CD14-positive monocyte (primary cell): ENCODE measurements at regions not wholly inside any gene's neighbourhood (a gene's known extent, or its start where the extent isn't known, plus 50 kb on each side); places are given as distances from the start of the nearest gene placed in this dataset.

Experiments
- DNase-seq, 3 donors: peaks; one replicate each; pipeline ENCODE4 v3.0.0-alpha.2; 2011 to 2022
- H2AFZ ChIP-seq: 2 replicates; pipeline ENCODE4 v1.6.0; 2012; ENCODE audit warnings: mild to moderate bottlenecking, low read depth, low read length, inconsistent platforms; ENCODE audit not compliant: insufficient read depth, poor library complexity, severe bottlenecking
- H3K27ac ChIP-seq, 2 donors: 1 replicate in 1 of 2; 2 replicates in 1 of 2; pipeline ENCODE4 v1.5.1; 2012 to 2013; ENCODE audit warnings: low read length in 2 of 2, control low read depth in 1 of 2, inconsistent platforms in 1 of 2, low read depth in 1 of 2, mild to moderate bottlenecking in 1 of 2
- H3K27me3 ChIP-seq, 2 donors: one replicate each; pipeline versions ENCODE4 v1.6.0 to v1.6.1; 2011 to 2013; ENCODE audit warnings: low read length in 2 of 2; ENCODE audit not compliant: control insufficient read depth in 2 of 2, insufficient read depth in 2 of 2
- H3K36me3 ChIP-seq, 2 donors: replicated peaks in 1 of 2; 1 replicate in 1 of 2; 2 replicates in 1 of 2; pipeline versions ENCODE4 v1.5.1 to v1.6.1; 2012 to 2013; ENCODE audit warnings: low read length in 2 of 2, control low read depth in 1 of 2, inconsistent platforms in 1 of 2, mild to moderate bottlenecking in 1 of 2; ENCODE audit not compliant: insufficient read depth in 2 of 2, control insufficient read depth in 1 of 2
- H3K4me1 ChIP-seq, 2 donors: 1 replicate in 1 of 2; 2 replicates in 1 of 2; pipeline versions ENCODE4 v1.5.1 to v1.6.1; 2012 to 2013; ENCODE audit warnings: low read length in 2 of 2, control low read depth in 1 of 2, inconsistent platforms in 1 of 2, mild to moderate bottlenecking in 1 of 2, moderate library complexity in 1 of 2; ENCODE audit not compliant: insufficient read depth in 2 of 2, control insufficient read depth in 1 of 2
- H3K4me2 ChIP-seq: replicated peaks from 2 replicates; pipeline ENCODE3; 2012; ENCODE audit warnings: low read length, moderate library complexity, mild to moderate bottlenecking; ENCODE audit not compliant: poor library complexity, severe bottlenecking; ENCODE audit errors: extremely low read depth
- H3K4me3 ChIP-seq, 3 experiments: fragments of 200-600 bp in 1 of 3; sonication (generic) in 1 of 3; replicated peaks in 1 of 3; 1 replicate in 2 of 3; 2 replicates in 1 of 3; pipeline ENCODE4 v1.5.1; 2011 to 2013; ENCODE audit warnings: low read length in 3 of 3, mild to moderate bottlenecking in 3 of 3, control low read depth in 2 of 3, low read depth in 2 of 3, inconsistent platforms in 1 of 3, moderate library complexity in 1 of 3
- H3K79me2 ChIP-seq: 2 replicates; pipeline ENCODE4 v1.6.0; 2012; ENCODE audit warnings: mild to moderate bottlenecking, control low read depth, inconsistent platforms, low read length, moderate library complexity; ENCODE audit not compliant: insufficient read depth
- H3K9ac ChIP-seq: 2 replicates; pipeline ENCODE4 v1.6.0; 2017; ENCODE audit warnings: low read length, mild to moderate bottlenecking; ENCODE audit not compliant: insufficient read depth, poor library complexity, severe bottlenecking
- H3K9me3 ChIP-seq, 2 donors: replicated peaks in 1 of 2; 1 replicate in 1 of 2; 2 replicates in 1 of 2; pipeline versions ENCODE4 v1.5.1 to v1.6.1; 2012 to 2013; ENCODE audit warnings: low read length in 2 of 2, control low read depth in 1 of 2; ENCODE audit not compliant: control insufficient read depth in 1 of 2, insufficient read depth in 1 of 2
- H4K20me1 ChIP-seq: 2 replicates; pipeline ENCODE4 v1.6.0; 2012; ENCODE audit warnings: mild to moderate bottlenecking, low read length, control low read depth, moderate library complexity; ENCODE audit not compliant: insufficient read depth
- H3K27ac Mint-ChIP-seq, 7 donors: one replicate each; pipeline ENCODE4 v1.8.0; 2020; ENCODE audit warnings: mild to moderate bottlenecking in 7 of 7, mixed read lengths in 7 of 7, moderate library complexity in 6 of 7, inconsistent platforms in 2 of 7
- H3K27me3 Mint-ChIP-seq, 3 donors: one replicate each; pipeline ENCODE4 v1.8.0; 2021 to 2022; ENCODE audit warnings: low read depth in 3 of 3, mild to moderate bottlenecking in 3 of 3, mixed read lengths in 3 of 3, moderate library complexity in 3 of 3, inconsistent platforms in 1 of 3
- H3K36me3 Mint-ChIP-seq, 2 donors: one replicate each; pipeline ENCODE4 v1.8.0; 2020; ENCODE audit warnings: mixed read lengths in 2 of 2, inconsistent platforms in 1 of 2, mild to moderate bottlenecking in 1 of 2
- H3K4me1 Mint-ChIP-seq: one replicate; pipeline ENCODE4 v1.8.0; 2020; ENCODE audit warnings: mild to moderate bottlenecking, mixed read lengths
- H3K4me3 Mint-ChIP-seq, 2 donors: one replicate each; pipeline ENCODE4 v1.8.0; 2020; ENCODE audit warnings: mild to moderate bottlenecking in 2 of 2, mixed read lengths in 2 of 2, moderate library complexity in 1 of 2
- H3K9me3 Mint-ChIP-seq, 7 donors: one replicate each; pipeline ENCODE4 v1.8.0; 2020 to 2022; ENCODE audit warnings: mixed read lengths in 7 of 7, mild to moderate bottlenecking in 6 of 7, moderate library complexity in 6 of 7, inconsistent platforms in 2 of 7
- CTCF ChIP-seq: fragments of 200-600 bp; IDR thresholded peaks from one replicate; pipeline ENCODE4 v1.8.0; 2022; ENCODE audit warnings: antibody characterized with exemption, mild to moderate bottlenecking
- WGBS: methylation state at CpG from one replicate; pipeline ENCODE4 v1.1.5; 2013; ENCODE audit warnings: missing lambda C conversion rate; ENCODE audit not compliant: insufficient coverage; 5-methylcytosine and 5-hydroxymethylcytosine counted together
- intact Hi-C, 2 donors: fragments of 100-400 bp; cut with micrococcal nuclease; formaldehyde crosslinking; loops; one replicate each; pipeline versions ENCODE4 v1.15.0 to v1.15.1; 2023

- WGBS = no CpG with 5 or more reads among the region's 1 CpG
- no peak overlapping the region for H3K9ac ChIP-seq
- peaks cover 0 to 2% (median 0%) of the 10 kb centered on the region in 3 donors for H3K27me3 Mint-ChIP-seq
Observed at GRCh38 chr4:27428661-27429060, 568.0 kb downstream of the STIM2 start.

GRCh38 chr4:27429364-27429871 lies 568.8 kb downstream of the STIM2 start:
- Histone ChIP-seq H2AFZ (no peak overlapping the region), H3K9ac (no peak overlapping the region), H3K27ac (no peak overlapping the region), H3K36me3 (no peaks in the 10 kb centered on the region), H3K79me2 (no peaks in the 10 kb centered on the region), H3K4me3 (no peak overlapping the region), H3K9me3 (no peaks in the 10 kb centered on the region), H3K4me1 (no peaks in the 10 kb centered on the region), H3K27me3 (no peaks in the 10 kb centered on the region), H3K4me2 (no peak overlapping the region), H4K20me1 (no peaks in the 10 kb centered on the region)
- no peak overlapping the region for H3K27ac Mint-ChIP-seq
- no peak for DNase-seq
- 100% methylated on average over 2 of the region's 5 CpGs for WGBS
- intact Hi-C loops = no loop called here
- H3K4me1 Mint-ChIP-seq = no peaks in the 10 kb centered on the region
- H3K9me3 Mint-ChIP-seq = peaks cover 0 to 6% (median 3%) of the 10 kb centered on the region in 7 donors
- H3K4me3 Mint-ChIP-seq = no peak overlapping the region
- H3K36me3 Mint-ChIP-seq = no peaks in the 10 kb centered on the region
- no peak for TF ChIP-seq CTCF
- peaks cover 0 to 2% (median 0%) of the 10 kb centered on the region in 3 donors for H3K27me3 Mint-ChIP-seq

More at GRCh38 chr4:27428661-27429060, 568.0 kb downstream of the STIM2 start:
- Histone ChIP-seq H3K4me1 (no peaks in the 10 kb centered on the region), H3K4me3 (no peak overlapping the region), H3K4me2 (no peak overlapping the region), H3K36me3 (no peaks in the 10 kb centered on the region), H3K27ac (no peak overlapping the region), H4K20me1 (no peaks in the 10 kb centered on the region), H3K79me2 (no peaks in the 10 kb centered on the region), H3K27me3 (no peaks in the 10 kb centered on the region), H2AFZ (no peak overlapping the region), H3K9me3 (no peaks in the 10 kb centered on the region)
- DNase-seq = no peak
- H3K27ac Mint-ChIP-seq = no peak overlapping the region
- peaks cover 0 to 4% (median 0%) of the 10 kb centered on the region in 7 donors for H3K9me3 Mint-ChIP-seq
- H3K36me3 Mint-ChIP-seq = no peaks in the 10 kb centered on the region
- intact Hi-C loops = no loop called here
- no peaks in the 10 kb centered on the region for H3K4me1 Mint-ChIP-seq
- TF ChIP-seq CTCF = no peak
- no peak overlapping the region for H3K4me3 Mint-ChIP-seq
